Rectal smooth muscle tissue (tissue), 1 donor: ENCODE measurements at regions not wholly inside any gene's neighbourhood (a gene's known extent, or its start where the extent isn't known, plus 50 kb on each side); places are given as distances from the start of the nearest gene placed in this dataset.

Source experiments
- H3K27ac ChIP-seq: one replicate; pipeline ENCODE4 v1.7.0; 2013; ENCODE audit warnings: low read depth, low read length, inconsistent platforms
- H3K27me3 ChIP-seq: one replicate; pipeline ENCODE4 v1.7.0; 2013; ENCODE audit warnings: low read length; ENCODE audit not compliant: control insufficient read depth, insufficient read depth
- H3K36me3 ChIP-seq: one replicate; pipeline ENCODE4 v1.7.0; 2013; ENCODE audit warnings: low read length; ENCODE audit not compliant: control insufficient read depth, insufficient read depth
- H3K4me1 ChIP-seq: one replicate; pipeline ENCODE4 v1.7.0; 2013; ENCODE audit warnings: low read length; ENCODE audit not compliant: control insufficient read depth, insufficient read depth
- H3K4me3 ChIP-seq: one replicate; pipeline ENCODE4 v1.7.0; 2013; ENCODE audit warnings: low read length
- H3K9ac ChIP-seq: one replicate; pipeline ENCODE4 v1.7.0; 2013; ENCODE audit warnings: low read length

DNA sequence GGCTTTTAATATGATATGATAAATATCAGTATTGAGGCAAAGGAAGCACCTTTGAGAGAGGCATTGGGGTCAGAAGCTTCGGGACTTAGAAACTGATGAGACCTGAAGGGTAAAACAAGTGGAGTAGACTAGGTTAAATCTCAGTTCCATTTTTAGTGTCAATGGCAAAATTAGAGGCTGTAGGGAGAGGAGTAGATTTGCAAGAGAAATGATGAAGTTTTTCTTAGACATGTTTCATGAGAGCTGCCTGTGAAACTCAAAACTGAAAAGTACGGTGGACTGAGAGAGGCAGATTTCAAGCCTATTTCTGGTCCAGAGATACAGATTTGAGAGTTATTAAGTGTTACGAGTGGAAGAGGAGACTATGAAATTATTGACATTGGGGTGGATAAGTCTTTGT is 278.5 kb downstream of the TAF11L14 start:
- Histone ChIP-seq H3K36me3 (no peaks in the 10 kb centered on the region), H3K27ac (no peak overlapping the region), H3K4me3 (no peak overlapping the region), H3K9ac (no peak overlapping the region), H3K4me1 (no peaks in the 10 kb centered on the region), H3K27me3 (no peaks in the 10 kb centered on the region)

GRCh38 chr5:17916446-17916845 is 282.2 kb downstream of the TAF11L14 start:
- H3K4me3 ChIP-seq = no peak overlapping the region
- H3K27me3 ChIP-seq = no peaks in the 10 kb centered on the region
- no peaks in the 10 kb centered on the region for H3K4me1 ChIP-seq
- H3K36me3 ChIP-seq = no peaks in the 10 kb centered on the region
- H3K9ac ChIP-seq = no peak overlapping the region
- no peak overlapping the region for H3K27ac ChIP-seq

DNA sequence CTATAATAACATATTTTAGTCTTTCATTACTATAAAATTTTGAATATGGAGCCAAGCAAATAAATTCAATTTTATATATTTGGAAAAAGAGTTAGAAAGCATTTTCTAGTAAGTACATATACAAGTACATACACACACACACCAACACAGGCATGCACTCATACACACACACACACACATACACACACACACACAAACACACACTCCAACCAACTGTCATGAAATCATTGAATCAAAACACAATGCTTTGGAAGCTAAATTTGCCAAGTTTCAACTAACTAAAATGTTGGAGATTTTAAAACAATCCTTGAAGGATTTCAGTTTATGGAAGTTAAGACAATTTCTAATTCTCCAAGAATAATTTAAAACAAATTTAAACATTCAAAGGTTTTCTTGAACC is 283.2 kb downstream of the TAF11L14 start:
- Histone ChIP-seq H3K27ac (no peak overlapping the region), H3K36me3 (no peaks in the 10 kb centered on the region), H3K4me1 (no peaks in the 10 kb centered on the region), H3K4me3 (no peak overlapping the region), H3K27me3 (no peaks in the 10 kb centered on the region), H3K9ac (no peak overlapping the region)

DNA sequence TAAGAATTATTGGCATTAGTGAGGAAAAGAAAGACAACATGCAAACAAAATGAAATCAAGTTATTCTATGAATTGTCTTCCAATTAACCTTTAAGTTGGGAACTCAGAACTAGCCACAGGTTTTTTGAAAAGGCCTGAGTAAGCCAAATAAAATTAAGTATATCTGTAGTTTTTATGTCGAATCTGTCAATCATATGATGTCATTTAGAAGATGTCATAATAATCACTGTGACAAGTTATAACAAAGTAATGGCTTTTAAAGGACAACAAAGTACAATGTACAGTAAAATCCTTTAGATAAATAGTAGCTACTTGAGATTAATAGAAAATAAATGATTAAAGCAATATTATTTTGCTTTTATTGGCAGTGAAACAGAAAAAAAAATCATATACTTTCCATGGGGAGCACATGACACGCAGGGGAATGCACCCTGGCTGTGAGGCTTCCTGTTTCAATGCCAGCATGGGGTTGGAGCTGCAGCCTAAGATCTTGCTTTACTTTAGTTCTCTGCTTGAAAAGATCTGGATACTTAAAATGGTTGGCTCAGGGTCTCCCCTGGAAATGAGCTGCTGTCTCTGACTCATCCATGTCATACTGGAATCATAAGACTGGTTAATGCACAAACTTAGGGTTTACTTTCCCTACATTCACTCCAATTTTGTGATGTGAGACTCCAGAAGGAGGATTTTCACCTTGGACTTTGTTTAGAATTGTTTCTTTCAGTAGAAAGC is 284.3 kb downstream of the TAF11L14 start:
- H3K4me1 ChIP-seq = no peaks in the 10 kb centered on the region
- no peak overlapping the region for H3K4me3 ChIP-seq
- no peak overlapping the region for H3K27ac ChIP-seq
- H3K27me3 ChIP-seq = no peaks in the 10 kb centered on the region
- no peak overlapping the region for H3K9ac ChIP-seq
- H3K36me3 ChIP-seq = no peaks in the 10 kb centered on the region

DNA sequence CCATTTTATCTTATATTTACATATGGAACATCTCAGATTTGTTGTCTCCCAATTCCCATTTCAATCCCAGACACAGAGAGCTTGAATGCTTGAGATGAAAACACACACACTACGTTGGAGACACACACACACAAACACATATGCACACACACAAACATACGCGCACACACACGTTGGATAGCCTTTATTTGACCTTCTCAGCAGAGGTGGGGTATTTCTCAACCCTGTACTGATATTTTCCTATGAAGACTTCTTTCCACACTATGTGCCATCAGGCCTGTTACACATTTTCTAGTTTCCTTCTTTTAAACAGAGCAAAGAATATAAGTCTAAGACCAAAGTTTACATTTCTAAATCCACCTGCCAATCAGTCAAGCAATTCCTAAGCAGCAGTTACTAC is 291.0 kb downstream of the TAF11L14 start:
- Histone ChIP-seq H3K27ac (no peak overlapping the region), H3K4me1 (no peaks in the 10 kb centered on the region), H3K4me3 (no peak overlapping the region), H3K36me3 (no peaks in the 10 kb centered on the region), H3K9ac (no peak overlapping the region), H3K27me3 (no peaks in the 10 kb centered on the region)

- Histone ChIP-seq H3K27ac (no peak overlapping the region), H3K4me1 (no peaks in the 10 kb centered on the region), H3K4me3 (no peak overlapping the region), H3K36me3 (no peaks in the 10 kb centered on the region), H3K9ac (no peak overlapping the region), H3K27me3 (no peaks in the 10 kb centered on the region)
Measured at GRCh38 chr5:17928581-17928981, 294.3 kb downstream of the TAF11L14 start.

DNA sequence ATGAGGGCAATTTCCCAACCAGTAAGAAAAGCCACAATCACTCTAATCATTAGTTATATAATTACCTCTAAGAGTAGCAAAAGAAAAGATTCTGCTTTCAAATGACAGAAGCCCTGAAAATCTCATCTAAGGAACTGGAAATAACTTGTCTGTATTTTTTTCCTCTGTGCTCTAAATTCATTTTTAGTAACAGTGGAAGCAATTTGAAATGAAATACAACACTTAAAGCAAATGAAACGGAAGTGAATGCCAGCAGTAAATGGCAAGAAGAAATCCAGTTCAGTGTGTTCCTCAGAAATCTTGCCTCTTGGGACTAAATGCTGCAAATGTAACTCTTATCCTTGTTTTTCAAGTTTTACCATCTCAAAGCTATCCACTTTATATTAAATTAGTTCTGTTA is 294.9 kb downstream of the TAF11L14 start:
- Histone ChIP-seq H3K36me3 (no peaks in the 10 kb centered on the region), H3K27me3 (no peaks in the 10 kb centered on the region), H3K4me3 (no peak overlapping the region), H3K9ac (no peak overlapping the region), H3K4me1 (no peaks in the 10 kb centered on the region), H3K27ac (no peak overlapping the region)

DNA sequence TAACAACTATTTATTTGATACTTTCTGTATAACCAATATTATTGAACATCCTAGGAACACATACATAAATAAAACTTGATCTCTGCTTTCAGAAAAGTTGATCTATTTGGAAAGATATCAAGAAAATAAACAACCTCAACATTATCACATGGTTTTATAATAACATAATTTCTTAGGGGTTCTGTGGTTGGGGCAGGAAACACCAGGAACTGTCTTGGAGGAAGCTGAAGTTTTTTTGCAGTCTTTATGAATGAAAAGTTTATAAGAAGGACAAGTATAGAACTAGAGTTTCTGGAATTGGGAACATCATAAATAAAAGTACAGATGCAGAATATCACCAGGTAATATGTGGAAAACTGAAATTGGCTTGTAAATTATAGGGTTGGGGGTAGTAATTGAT is 296.1 kb downstream of the TAF11L14 start:
- Histone ChIP-seq H3K27ac (no peak overlapping the region), H3K9ac (no peak overlapping the region), H3K4me3 (no peak overlapping the region), H3K36me3 (no peaks in the 10 kb centered on the region), H3K27me3 (no peaks in the 10 kb centered on the region), H3K4me1 (no peaks in the 10 kb centered on the region)

DNA sequence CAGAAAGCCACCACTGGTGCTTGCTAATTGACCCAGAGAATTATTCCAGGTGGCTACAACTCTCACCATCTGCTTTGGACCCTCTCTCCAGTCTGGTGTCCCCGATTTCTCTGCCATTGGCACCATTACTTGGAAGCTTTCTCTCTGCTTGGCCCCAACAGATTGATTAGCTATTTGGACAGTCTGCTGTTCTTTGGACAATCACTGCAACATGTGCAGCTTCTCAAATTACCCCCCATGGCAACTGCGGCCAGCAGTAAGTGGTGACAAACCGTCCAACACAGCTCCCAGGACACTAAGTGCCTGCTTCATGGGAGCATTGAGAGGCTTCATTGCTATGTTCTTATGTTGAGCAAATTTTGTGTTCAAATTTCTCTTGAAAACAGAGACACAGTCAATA is 309.8 kb downstream of the TAF11L14 start:
- Histone ChIP-seq H3K4me1 (no peaks in the 10 kb centered on the region), H3K36me3 (no peaks in the 10 kb centered on the region), H3K27ac (no peak overlapping the region), H3K27me3 (no peaks in the 10 kb centered on the region), H3K9ac (no peak overlapping the region), H3K4me3 (no peak overlapping the region)

DNA sequence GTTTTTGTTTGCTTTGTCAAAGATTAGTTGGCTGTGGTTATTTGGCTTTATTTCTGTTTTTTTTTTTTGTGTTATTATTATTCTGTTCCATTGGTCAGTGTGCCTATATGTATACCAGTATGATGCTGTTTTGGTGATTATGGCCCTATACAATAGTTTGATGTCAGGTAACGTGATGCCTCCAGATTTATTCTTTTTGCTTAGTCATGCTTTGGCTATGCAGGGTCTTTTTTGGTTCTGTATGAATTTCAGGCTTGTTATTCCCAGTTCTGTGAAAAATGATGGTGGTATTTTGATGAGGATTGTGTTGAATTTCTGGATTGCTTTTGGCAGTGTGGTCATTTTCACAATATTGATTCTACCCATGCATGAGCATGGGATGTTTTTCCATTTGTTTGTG is 312.8 kb downstream of the TAF11L14 start:
- H3K4me3 ChIP-seq = no peak overlapping the region
- no peaks in the 10 kb centered on the region for H3K27me3 ChIP-seq
- H3K4me1 ChIP-seq = no peaks in the 10 kb centered on the region
- H3K9ac ChIP-seq = no peak overlapping the region
- no peaks in the 10 kb centered on the region for H3K36me3 ChIP-seq
- no peak overlapping the region for H3K27ac ChIP-seq

DNA sequence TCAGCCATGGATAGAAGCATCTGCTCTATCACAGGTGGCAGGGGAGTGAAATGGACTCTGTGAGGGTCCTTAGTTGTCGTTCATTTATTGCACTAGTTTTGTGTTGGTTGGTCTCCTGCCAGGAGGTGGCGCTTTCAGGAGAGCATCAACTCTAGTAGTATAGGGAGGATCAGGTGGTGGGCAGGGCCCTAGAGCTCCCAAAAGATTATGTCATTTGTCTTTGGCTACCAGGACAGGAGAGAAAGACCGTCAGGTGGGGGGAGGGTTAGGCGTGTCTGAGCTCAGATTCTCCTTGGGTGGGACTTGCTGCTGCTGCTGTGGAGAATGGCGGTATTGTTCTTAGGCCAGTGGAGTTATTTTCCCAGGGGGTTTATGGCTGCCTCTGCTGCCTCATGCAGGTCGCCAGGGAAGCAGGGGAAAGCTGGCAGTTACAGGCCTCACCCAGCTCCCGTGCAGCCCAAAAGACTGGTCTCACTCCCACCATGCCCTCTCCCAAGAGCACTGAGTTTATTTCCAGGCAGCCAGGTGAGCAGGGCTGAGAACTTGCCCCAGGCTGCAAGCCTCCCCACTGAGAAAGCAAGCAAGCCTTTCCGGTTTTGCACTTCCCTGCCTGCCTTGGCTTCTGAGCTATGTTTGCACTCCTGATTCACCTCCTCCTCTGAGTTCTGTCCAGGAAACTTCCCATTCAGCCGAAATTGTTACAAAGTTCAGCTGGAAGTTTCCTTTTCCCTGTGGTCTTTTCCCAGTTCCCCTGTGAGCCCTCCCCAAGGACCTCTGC is 317.3 kb downstream of the TAF11L14 start:
- no peak overlapping the region for H3K27ac ChIP-seq
- no peak overlapping the region for H3K4me3 ChIP-seq

GRCh38 chr5:17952231-17952630 is 318.0 kb downstream of the TAF11L14 start:
- Histone ChIP-seq H3K36me3 (no peaks in the 10 kb centered on the region), H3K27ac (no peak overlapping the region), H3K4me3 (no peak overlapping the region), H3K4me1 (no peaks in the 10 kb centered on the region), H3K9ac (no peak overlapping the region), H3K27me3 (no peaks in the 10 kb centered on the region)

More for the DNA sequence above, 317.3 kb downstream of the TAF11L14 start:
- no peaks in the 10 kb centered on the region for H3K27me3 ChIP-seq
- no peaks in the 10 kb centered on the region for H3K4me1 ChIP-seq
- H3K36me3 ChIP-seq = no peaks in the 10 kb centered on the region
- H3K9ac ChIP-seq = no peak overlapping the region

DNA sequence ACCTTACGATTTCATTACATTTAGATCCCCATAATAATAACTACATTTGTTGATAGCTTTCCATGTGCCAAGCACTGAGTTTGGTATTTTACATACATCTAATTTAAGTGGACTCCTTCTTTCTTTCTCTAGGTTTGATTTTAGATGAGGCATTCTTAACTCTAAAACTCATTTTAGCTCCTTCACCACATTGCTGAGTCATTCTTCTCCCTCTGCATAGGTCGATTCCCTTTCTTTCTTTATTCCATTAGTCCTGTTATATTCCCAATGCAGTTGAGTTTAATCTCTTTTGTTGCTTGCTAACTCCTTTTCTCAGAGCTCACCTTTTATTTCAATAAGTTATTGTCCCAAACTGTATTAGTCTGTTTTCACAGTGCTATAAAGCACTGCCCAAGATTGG is 329.8 kb downstream of the TAF11L14 start:
- no peaks in the 10 kb centered on the region for H3K36me3 ChIP-seq
- H3K9ac ChIP-seq = no peak overlapping the region
- no peaks in the 10 kb centered on the region for H3K27me3 ChIP-seq
- no peak overlapping the region for H3K27ac ChIP-seq
- H3K4me3 ChIP-seq = no peak overlapping the region
- H3K4me1 ChIP-seq = no peaks in the 10 kb centered on the region
